ENCODE measurements at regions not wholly inside any gene's neighbourhood (a gene's known extent, or its start where the extent isn't known, plus 50 kb on each side); places are given as distances from the start of the nearest gene placed in this dataset.

DNA sequence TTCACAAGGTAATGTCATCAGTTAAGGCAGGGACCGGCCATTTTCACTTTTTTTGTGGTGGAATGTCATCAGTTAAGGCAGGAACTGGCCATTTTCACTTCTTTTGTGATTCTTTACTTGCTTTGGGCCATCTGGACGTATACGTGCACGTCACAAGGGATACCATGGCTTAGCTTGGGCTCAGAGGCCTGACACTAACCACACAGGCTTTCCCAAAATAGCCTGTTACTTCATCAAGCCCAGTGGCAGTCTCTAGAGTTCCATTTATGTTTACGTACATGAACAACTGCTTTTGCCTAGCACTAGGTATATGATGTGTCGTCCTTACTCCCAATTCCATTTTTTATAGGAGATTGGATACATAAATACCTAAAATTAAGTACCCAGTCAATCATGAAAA is 237.9 kb downstream of the C7orf25 start:
- TF ChIP-seq, protein P1, sequence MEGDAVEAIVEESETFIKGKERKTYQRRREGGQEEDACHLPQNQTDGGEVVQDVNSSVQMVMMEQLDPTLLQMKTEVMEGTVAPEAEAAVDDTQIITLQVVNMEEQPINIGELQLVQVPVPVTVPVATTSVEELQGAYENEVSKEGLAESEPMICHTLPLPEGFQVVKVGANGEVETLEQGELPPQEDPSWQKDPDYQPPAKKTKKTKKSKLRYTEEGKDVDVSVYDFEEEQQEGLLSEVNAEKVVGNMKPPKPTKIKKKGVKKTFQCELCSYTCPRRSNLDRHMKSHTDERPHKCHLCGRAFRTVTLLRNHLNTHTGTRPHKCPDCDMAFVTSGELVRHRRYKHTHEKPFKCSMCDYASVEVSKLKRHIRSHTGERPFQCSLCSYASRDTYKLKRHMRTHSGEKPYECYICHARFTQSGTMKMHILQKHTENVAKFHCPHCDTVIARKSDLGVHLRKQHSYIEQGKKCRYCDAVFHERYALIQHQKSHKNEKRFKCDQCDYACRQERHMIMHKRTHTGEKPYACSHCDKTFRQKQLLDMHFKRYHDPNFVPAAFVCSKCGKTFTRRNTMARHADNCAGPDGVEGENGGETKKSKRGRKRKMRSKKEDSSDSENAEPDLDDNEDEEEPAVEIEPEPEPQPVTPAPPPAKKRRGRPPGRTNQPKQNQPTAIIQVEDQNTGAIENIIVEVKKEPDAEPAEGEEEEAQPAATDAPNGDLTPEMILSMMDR (IDR thresholded peaks at IDR 0.05; ENCODE audit: borderline replicate concordance, extremely low read depth, low read length, poor library complexity, severe bottlenecking) = no peak
- no peak for TF ChIP-seq EZH2 (IDR thresholded peaks at IDR 0.05; ENCODE audit: borderline replicate concordance, low read depth, low read length, severe bottlenecking)
- ATAC-seq (ENCODE audit: insufficient read depth, low read depth) (no peak), DNase-seq (no peak)
- no peaks in the 10 kb centered on the region for H3K9me3 ChIP-seq (ENCODE audit: insufficient read depth, low read length, severe bottlenecking)
- no peak overlapping the region for H3K4me2 ChIP-seq (ENCODE audit: insufficient read depth, low read length)
- no peaks in the 10 kb centered on the region for H3K36me3 ChIP-seq (ENCODE audit: insufficient read depth, low read length)
- H3K9ac ChIP-seq (ENCODE audit: low read depth, low read length) = no peak overlapping the region
- no peaks in the 10 kb centered on the region for H3K79me2 ChIP-seq (ENCODE audit: insufficient read depth, low read length)
- no peak overlapping the region for H3K27ac ChIP-seq (ENCODE audit: low read length)
- H3K27me3 ChIP-seq (ENCODE audit: insufficient read depth, low read length, poor library complexity) = no peaks in the 10 kb centered on the region
- no peaks in the 10 kb centered on the region for H4K20me1 ChIP-seq (ENCODE audit: insufficient read depth, low read length)
- no peak overlapping the region for H3K4me3 ChIP-seq (ENCODE audit: low read depth in 1 of 2, low read length in 2 of 2)
- H3K4me1 ChIP-seq (ENCODE audit: insufficient read depth, low read length) = peaks cover 17% of the 10 kb centered on the region
- no peak overlapping the region for H2AFZ ChIP-seq (ENCODE audit: low read depth, low read length)

DNA sequence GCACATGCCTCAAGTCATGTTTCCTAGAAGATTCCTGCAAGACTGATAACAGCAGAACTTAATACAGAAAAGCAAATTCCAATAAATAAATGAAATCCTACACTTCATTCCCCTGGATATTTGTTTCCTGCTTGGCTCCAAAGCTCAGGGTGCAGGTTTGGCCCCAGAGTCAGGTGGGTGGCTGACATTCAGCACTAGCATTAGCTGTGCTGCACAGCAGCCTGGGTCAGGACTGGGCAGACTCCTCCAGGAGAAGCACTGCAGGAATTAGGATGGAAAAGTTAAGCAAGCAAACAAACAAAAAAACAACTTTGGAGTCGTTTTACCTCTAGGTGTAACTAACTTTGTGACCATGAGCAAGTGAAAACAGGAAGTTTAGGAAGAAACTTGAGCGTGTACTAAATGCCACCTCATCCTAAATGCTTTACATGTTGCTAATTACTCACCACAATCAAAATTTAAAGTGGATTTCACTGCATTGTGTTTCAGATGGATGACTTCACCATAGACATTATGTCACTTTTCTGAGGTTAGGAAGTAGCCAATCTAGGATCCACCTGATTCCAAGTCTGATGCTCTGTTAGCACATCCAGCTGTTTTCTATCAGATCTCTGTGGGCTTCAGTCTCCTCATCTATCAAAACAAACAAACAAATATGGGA is 239.4 kb downstream of the C7orf25 start:
- no peak for ATAC-seq (ENCODE audit: insufficient read depth, low read depth)
- no peaks in the 10 kb centered on the region for H3K27me3 ChIP-seq (ENCODE audit: insufficient read depth, low read length, poor library complexity)
- no peak for TF ChIP-seq EZH2 (IDR thresholded peaks at IDR 0.05; ENCODE audit: borderline replicate concordance, low read depth, low read length, severe bottlenecking)
- TF ChIP-seq, protein P1 (IDR thresholded peaks at IDR 0.05; ENCODE audit: borderline replicate concordance, extremely low read depth, low read length, poor library complexity, severe bottlenecking) = no peak

DNA sequence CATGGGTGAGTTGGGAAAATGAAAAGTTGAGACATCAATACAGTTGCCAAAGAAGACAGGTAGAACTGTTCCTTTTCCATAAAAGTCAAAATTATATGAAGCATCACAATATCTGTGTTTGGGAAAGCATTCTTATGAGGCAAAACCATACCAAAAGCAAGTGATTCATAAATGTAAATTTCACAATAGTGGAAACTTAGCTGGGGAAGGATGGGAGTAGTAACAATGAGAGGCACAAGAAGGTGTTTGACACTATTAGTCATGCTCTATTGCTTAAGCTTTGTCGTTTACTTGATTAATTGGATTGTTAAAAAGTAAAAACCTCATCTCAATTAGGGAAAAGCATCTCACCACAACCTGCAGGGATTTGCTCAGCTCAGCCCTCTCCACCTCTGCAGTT is 240.2 kb downstream of the C7orf25 start:
- H3K27me3 ChIP-seq (ENCODE audit: insufficient read depth, low read length, poor library complexity) = no peaks in the 10 kb centered on the region
- H3K79me2 ChIP-seq (ENCODE audit: insufficient read depth, low read length) = no peaks in the 10 kb centered on the region
- no peak for TF ChIP-seq EZH2 (IDR thresholded peaks at IDR 0.05; ENCODE audit: borderline replicate concordance, low read depth, low read length, severe bottlenecking)
- TF ChIP-seq, protein P1 (IDR thresholded peaks at IDR 0.05; ENCODE audit: borderline replicate concordance, extremely low read depth, low read length, poor library complexity, severe bottlenecking) = no peak
- no peak overlapping the region for H3K27ac ChIP-seq (ENCODE audit: low read length)
- DNase-seq = no peak
- H3K4me3 ChIP-seq (ENCODE audit: low read depth in 1 of 2, low read length in 2 of 2) = no peak overlapping the region
- H3K4me2 ChIP-seq (ENCODE audit: insufficient read depth, low read length) = no peak overlapping the region
- no peak for ATAC-seq (ENCODE audit: insufficient read depth, low read depth)
- H3K4me1 ChIP-seq (ENCODE audit: insufficient read depth, low read length) = no peaks in the 10 kb centered on the region
- no peak overlapping the region for H2AFZ ChIP-seq (ENCODE audit: low read depth, low read length)
- no peaks in the 10 kb centered on the region for H3K36me3 ChIP-seq (ENCODE audit: insufficient read depth, low read length)
- peaks cover 11% of the 10 kb centered on the region for H3K9me3 ChIP-seq (ENCODE audit: insufficient read depth, low read length, severe bottlenecking)
- H3K9ac ChIP-seq (ENCODE audit: low read depth, low read length) = no peak overlapping the region
- no peaks in the 10 kb centered on the region for H4K20me1 ChIP-seq (ENCODE audit: insufficient read depth, low read length)

More for the DNA sequence above, 239.4 kb downstream of the C7orf25 start:
- no peaks in the 10 kb centered on the region for H3K79me2 ChIP-seq (ENCODE audit: insufficient read depth, low read length)
- H3K9ac ChIP-seq (ENCODE audit: low read depth, low read length) = no peak overlapping the region
- H3K9me3 ChIP-seq (ENCODE audit: insufficient read depth, low read length, severe bottlenecking) = peaks cover 3% of the 10 kb centered on the region
- H3K4me2 ChIP-seq (ENCODE audit: insufficient read depth, low read length) = no peak overlapping the region
- DNase-seq = no peak
- no peak overlapping the region for H2AFZ ChIP-seq (ENCODE audit: low read depth, low read length)
- no peaks in the 10 kb centered on the region for H3K36me3 ChIP-seq (ENCODE audit: insufficient read depth, low read length)
- H4K20me1 ChIP-seq (ENCODE audit: insufficient read depth, low read length) = no peaks in the 10 kb centered on the region
- no peak overlapping the region for H3K4me3 ChIP-seq (ENCODE audit: low read depth in 1 of 2, low read length in 2 of 2)
- peaks cover 2% of the 10 kb centered on the region for H3K4me1 ChIP-seq (ENCODE audit: insufficient read depth, low read length)
- H3K27ac ChIP-seq (ENCODE audit: low read length) = no peak overlapping the region

Measured in DND-41 (cell line).